Upper lobe of left lung (tissue), 4 donors: ENCODE measurements at regions not wholly inside any gene's neighbourhood (a gene's known extent, or its start where the extent isn't known, plus 50 kb on each side); places are given as distances from the start of the nearest gene placed in this dataset.

Experiments
- POLR2AphosphoS5 ChIP-seq, 2 donors: sonication (generic); formaldehyde crosslinking; IDR thresholded peaks; one replicate each; pipeline ENCODE4 v1.5.1; 2017; ENCODE audit warnings: antibody characterized with exemption in 2 of 2
- TF ChIP-seq, protein P1 (sequence below), 6 experiments: fragments of 450-650 bp in 4 of 6; fragments of 200-600 bp in 2 of 6; sonication (generic) in 2 of 6; IDR thresholded peaks; one replicate each; pipeline ENCODE4 v1.5.1; 2016 to 2019; ENCODE audit warnings: antibody characterized with exemption in 6 of 6

DNA sequence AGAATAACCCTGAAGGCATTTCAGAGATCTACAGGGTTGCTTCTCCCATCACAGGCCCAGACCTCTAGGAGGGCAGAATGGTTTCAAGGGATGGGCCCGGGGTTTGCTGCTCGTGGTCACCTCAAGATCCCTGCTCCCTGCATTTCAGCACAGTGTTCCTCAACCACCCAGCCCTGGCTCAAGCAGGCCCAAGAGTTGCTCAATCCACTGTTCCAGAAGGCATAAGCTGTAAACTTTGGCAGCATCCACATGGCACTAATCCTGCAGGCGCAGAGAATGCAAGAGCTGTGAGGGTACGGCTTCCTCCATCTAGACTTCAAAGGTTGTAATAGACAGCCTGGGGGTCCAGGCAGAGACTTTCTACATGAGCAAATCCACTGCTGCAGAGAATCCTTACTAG, 225.0 kb upstream of the UBASH3B start:
- TF ChIP-seq, protein P1, sequence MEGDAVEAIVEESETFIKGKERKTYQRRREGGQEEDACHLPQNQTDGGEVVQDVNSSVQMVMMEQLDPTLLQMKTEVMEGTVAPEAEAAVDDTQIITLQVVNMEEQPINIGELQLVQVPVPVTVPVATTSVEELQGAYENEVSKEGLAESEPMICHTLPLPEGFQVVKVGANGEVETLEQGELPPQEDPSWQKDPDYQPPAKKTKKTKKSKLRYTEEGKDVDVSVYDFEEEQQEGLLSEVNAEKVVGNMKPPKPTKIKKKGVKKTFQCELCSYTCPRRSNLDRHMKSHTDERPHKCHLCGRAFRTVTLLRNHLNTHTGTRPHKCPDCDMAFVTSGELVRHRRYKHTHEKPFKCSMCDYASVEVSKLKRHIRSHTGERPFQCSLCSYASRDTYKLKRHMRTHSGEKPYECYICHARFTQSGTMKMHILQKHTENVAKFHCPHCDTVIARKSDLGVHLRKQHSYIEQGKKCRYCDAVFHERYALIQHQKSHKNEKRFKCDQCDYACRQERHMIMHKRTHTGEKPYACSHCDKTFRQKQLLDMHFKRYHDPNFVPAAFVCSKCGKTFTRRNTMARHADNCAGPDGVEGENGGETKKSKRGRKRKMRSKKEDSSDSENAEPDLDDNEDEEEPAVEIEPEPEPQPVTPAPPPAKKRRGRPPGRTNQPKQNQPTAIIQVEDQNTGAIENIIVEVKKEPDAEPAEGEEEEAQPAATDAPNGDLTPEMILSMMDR (IDR thresholded peaks at IDR 0.05) = no peak
- TF ChIP-seq POLR2AphosphoS5 (IDR thresholded peaks at IDR 0.05) = no peak
